H4 (cell line): ENCODE measurements at regions not wholly inside any gene's neighbourhood (a gene's known extent, or its start where the extent isn't known, plus 50 kb on each side); places are given as distances from the start of the nearest gene placed in this dataset.

Experiments
- DNase-seq: peaks from one replicate; pipeline ENCODE4 v3.0.0-alpha.2; 2015; ENCODE audit warnings: low spot score

GRCh38 chr12:127260531-127260930, 1006.4 kb upstream of the TMEM132C start:
- DNase-seq: no peak

DNA sequence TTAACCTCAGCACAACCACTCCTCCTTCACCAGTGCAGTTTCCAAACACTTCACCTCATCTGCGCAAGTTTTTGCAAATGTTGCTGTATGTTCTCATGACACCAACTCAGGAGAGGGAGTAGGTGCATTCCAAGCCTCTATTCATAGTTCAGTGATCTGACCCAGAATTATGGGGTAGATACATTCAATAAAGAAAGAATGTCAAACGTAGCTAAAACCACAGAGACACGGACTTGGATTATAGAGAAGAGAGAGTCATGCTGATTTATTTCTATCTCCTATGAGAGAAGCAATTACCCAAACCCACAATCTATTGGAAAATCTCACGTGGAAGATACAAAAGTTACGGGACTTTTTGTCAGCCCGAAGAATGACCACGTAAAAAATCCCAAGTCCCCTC, 1006.0 kb upstream of the TMEM132C start:
- no peak for DNase-seq

DNA sequence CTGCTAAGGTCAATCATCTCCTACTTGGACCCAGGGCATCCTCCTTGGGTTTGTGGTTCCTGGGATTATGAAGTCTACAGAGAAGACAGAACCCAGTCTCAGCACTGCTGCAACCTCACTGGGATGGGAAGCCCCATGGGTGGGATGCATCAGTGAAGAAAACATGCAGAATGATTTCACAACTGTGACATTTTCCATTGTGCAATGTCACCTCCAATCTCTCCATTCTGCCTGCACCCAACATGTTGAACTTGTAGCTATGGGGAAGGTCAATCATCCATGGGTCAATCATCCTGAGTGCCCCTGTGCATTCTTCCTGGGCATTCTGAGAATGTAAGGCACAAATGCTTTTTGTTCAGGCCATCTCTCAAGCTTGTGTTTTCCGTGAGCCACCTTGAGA, 1004.4 kb upstream of the TMEM132C start:
- no peak for DNase-seq

DNA sequence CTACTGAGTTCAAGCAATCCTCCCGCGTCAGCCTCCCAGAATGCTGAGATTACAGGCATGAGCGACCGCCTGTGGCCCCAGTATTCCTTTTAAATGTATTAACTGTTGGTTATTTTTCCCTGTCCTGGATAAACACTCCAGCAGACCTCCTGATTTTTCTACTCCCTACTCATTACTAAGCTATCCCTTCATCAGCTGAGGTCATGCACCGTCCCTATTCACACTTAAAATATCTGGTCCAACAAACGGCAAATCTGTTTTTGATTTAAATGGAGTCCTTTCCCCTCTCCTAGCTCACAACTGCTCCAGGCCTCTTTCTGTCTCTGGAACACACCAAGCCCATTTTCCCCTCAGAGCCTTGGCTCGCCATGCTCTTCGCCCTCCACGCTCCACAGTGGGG, 1003.3 kb upstream of the TMEM132C start:
- no peak for DNase-seq

GRCh38 chr12:127267128-127267527, 999.8 kb upstream of the TMEM132C start:
- DNase-seq: no peak

DNA sequence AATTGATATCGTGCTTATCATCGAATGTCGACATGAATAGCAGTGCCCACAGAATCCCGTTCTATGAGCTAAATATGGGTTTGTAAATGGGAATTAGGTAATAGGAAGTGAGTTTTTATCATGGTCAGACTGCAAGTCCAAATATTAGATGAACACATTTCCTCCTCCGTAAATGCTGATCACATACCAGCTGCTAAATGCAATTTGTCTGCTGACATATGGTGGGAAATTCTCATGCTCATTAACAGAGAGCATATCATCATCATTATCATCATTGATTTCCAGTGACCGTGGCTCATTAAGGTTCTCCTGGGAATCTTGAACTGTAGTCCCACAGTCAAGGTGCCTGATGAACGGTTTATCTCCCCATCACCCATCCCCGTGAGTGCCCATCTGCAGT, 998.8 kb upstream of the TMEM132C start:
- DNase-seq: no peak

- no peak for DNase-seq
Measured at GRCh38 chr12:127268706-127269425, 998.1 kb upstream of the TMEM132C start.

DNA sequence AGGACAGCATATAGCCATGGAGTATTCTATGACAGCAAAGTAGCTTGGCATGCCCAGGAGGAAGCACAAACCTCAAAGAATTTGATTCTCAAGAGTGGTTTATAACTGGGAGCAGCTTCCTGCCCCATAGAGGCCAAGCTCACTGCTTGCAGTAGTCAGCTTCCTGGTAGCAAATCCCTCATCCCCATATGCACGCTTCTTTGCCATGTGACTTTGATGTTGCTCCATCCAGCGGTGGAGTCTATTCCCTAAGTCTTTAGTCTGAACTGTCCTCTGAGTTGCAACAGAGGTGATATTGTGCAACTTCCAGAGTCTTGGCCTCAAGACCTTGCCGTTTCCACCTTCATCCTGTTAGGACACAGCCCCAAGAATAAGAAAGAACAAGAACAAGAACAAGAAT, 996.8 kb upstream of the TMEM132C start:
- peak; percentile 67 for DNase-seq

- no peak for DNase-seq
Measured at GRCh38 chr12:127271776-127272175, 995.2 kb upstream of the TMEM132C start.

- DNase-seq: peak; percentile 27
Measured at GRCh38 chr12:127272864-127273263, 994.1 kb upstream of the TMEM132C start.

DNA sequence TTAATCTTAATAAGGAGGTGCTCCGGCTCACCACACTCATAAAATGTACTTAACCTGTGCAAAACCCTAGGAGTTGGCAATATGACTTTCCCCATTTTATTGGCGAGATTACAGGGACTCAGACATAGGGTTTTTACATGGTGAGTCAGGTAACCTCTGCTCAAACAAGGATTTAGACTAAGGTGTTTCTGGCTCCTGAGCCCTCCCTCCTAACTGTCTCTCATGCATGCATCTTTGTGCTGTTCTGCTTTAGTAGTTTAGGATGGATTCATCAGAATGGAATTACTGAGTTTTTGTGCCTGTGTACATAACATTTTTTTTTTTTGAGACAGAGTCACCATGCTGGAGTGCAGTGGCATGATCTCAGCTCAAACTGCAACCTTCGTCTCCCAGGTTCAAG, 993.3 kb upstream of the TMEM132C start:
- DNase-seq: no peak

- no peak for DNase-seq
Measured at GRCh38 chr12:127275416-127275815, 991.6 kb upstream of the TMEM132C start.

DNA sequence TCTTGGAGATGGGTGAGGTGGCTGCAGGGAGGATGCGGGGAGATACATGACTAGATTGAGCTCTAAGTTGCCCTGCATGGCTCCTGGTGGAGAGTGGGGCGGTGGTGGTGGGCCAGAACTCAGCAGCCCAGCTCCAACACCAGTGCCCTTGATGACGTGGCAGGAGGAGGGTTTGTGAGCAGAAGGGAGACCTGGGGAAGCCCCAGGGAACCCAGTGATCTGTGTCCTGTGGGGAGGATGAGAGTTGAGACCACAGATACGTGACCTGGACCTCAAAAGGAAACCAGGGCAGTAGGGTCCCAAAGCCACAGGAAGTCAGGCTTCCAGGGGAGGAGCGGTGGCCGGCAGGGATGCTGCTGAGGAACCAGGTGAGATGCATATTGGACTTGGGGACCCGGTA, 989.1 kb upstream of the TMEM132C start:
- no peak for DNase-seq

DNA sequence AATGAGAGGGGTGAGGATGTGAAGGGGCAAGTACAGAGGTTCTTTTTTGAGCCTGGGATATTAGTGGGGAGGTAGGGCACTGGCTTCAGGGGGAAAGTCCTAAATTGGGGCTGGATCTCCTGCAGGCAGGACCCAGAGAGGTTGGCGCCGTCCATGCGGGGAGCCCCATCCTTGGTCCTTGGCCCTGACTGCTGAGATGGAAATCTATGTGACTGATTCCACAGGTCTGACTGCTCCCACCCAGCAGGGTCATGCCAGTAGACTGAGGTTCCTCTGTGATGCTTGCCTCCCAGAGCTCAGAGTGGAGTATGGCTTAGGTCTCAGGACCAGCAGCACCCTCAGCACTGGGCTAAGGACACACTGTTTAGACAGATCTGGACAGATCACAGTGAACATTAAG, 988.6 kb upstream of the TMEM132C start:
- DNase-seq: no peak

DNA sequence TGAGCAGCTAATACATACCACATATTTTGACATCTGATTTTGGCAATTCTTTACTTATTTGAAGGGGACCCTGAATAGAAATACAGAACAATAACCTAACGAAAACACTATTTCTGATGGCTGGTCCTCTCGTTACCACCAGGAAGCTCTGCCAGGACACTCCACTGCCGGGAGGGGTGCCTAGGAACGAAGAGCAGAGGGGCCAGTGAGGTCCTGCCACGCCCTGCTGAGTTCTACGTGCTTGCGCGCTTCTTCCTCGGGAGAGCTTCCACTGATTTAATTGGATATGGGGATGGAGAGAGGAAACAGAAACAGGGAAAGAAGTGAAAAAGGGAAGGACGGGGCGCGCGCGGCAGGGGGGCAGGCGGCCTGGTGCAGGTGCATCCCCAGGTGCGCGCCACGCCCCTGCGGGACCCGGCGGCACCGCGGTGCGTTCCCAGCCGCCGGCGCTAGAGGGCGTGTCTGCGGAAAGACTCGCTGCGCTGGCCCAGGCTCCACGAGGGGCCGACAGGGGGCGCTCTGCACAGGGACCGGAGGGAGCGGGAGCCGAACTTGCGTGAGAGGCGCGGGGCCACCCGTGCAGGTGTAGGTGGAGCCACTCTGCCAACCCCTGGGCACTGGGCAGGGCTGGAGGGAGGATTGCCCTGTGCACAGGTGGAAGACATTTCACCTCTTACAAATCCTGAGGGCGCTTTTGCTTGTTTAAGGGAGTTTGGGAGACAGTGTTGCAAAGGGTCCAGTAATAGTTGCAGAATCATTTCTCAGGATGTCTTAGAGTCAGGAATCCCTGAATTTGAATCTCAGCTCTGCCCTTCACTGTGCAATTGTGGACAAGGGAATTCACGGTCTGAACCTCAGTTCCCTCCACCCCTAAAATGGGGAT, 986.3 kb upstream of the TMEM132C start:
- no peak for DNase-seq

GRCh38 chr12:127282786-127283565, 984.0 kb upstream of the TMEM132C start:
- no peak for DNase-seq

DNA sequence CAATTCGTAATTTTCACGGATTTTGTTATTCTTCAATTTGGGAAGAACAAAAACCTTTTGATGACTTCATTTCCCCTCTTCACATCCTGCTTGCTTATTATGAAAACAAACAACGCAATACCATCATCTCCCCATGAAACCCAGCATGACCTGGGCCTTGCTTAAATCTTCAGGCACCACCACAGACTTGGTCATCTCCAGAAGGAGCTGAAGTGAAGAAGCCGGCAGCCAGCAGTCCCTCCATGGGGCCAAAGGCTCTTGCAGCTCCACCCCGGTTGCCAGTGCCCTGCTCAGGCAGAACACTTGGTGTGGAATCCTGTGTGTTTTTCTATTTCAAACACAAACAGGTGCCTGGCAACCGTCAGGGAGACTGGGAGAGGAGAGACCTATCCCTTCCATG, 982.9 kb upstream of the TMEM132C start:
- no peak for DNase-seq

GRCh38 chr12:127284870-127285431, 982.0 kb upstream of the TMEM132C start:
- DNase-seq: peak; percentile 83

GRCh38 chr12:127286281-127286680, 980.7 kb upstream of the TMEM132C start:
- no peak for DNase-seq

DNA sequence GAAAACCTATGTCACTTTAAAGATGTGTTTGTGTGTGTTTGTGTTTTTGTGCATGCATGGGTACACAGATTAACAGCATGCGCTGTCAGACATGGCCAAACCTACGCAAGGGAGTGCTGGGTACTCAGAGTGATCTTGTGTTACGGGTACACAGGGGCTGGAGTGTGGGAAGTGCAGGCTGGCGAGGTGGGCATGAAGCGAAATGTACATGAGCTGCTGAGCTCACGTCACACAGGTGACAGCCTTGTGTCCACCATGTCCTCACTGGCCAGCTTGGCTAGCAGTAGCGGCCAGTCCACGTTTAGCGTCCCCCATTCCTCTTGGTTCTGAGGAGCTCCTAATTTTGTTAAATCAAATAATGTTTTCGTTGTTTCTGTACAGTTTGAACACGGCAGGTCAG, 979.7 kb upstream of the TMEM132C start:
- no peak for DNase-seq

- DNase-seq: no peak
Measured at GRCh38 chr12:127290251-127290650, 976.7 kb upstream of the TMEM132C start.

DNA sequence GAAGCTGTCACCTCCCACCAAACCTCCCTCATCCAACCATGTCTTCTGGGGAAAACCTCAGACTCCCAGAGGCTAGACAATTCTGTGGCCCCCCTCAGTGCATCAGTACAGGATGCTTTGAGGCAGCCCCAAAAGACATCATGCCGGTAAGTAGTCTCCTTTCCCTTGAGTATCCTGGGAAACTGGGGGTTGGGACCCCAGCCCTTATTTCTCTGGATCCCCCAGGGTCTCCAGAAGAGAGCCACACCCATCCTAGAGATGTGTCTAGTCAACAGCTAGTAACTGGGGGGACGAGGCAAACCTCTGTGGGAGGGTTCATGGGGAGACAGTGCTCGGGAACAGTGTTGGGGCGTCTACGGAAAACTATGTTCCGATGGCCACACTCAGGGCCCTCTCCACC, 974.2 kb upstream of the TMEM132C start:
- no peak for DNase-seq
